ENCODE measurements at regions not wholly inside any gene's neighbourhood (a gene's known extent, or its start where the extent isn't known, plus 50 kb on each side); places are given as distances from the start of the nearest gene placed in this dataset.

DNA sequence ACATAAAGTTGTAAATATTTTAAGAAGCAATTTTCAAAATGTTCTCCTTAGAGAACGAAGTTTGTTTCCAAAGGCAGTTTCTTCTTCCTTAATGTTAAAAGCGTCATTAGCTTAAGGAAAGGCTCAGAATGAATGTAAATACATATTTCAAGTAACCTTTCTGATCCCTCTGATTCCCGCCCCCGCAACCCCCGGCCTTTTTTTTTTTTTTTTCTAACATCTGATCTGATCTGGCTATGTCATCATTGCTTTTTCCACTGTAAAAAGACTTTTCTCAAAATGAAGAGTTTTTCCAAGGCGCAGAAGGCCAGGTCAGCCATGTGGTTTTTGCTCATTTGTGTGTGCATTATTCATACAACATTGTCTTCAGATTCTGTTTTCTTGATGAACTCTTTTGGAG lies 57.1 kb upstream of the MEIS1 start:
- TF ChIP-seq POLR2A (IDR thresholded peaks at IDR 0.05) (no peak), CTCF (IDR thresholded peaks at IDR 0.05) (no peak)
